T-helper 2 cell (primary cell): ENCODE measurements at regions not wholly inside any gene's neighbourhood (a gene's known extent, or its start where the extent isn't known, plus 50 kb on each side); places are given as distances from the start of the nearest gene placed in this dataset.

Source experiments
- DNase-seq, 5 experiments: peaks; one replicate each; pipeline versions ENCODE4 v3.0.0 to v3.0.0-alpha.2; 2012 to 2022

DNA sequence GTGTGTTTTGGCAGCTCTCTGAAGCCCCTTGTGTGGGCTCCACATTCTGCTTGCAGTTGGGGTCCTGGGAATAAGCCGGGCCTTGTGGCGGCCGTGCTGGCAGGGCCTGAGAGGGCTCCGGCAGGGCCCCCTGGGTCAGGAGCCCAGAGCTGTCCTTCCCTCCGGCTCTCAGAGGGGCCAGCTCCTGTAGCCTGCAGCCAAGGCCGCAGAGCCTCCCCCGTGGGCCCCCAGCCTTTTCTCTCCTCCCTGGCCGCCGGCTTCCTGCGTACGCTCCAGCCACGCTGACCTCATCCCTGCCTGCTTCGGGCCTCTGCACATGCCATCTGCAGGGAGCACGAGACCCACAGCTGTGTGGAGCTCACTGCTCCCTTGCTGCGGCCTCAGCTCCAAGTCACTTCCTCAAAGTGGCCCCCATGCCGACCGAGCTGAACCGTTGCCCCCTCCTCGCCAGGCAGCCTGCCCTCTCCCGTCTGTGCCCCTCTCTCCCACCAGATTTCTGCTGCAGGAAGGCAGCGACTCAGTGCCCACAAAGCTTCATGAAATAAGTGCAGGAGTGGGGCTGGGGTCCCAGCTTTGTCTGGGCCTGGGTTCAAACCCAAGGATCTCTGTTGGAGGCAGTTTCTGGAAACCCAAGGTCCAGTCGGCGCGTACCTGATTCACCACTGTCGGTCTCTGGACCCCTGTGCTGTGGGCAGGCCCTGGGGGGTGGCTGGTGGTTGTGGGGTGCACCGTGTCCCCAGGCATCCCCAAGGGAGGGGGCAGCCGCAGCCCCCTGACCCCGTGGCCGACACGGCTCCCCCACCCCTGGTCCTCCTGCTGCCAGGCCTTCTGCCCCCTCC, 57.1 kb upstream of the NKX1-1 start:
- DNase-seq: no peak

DNA sequence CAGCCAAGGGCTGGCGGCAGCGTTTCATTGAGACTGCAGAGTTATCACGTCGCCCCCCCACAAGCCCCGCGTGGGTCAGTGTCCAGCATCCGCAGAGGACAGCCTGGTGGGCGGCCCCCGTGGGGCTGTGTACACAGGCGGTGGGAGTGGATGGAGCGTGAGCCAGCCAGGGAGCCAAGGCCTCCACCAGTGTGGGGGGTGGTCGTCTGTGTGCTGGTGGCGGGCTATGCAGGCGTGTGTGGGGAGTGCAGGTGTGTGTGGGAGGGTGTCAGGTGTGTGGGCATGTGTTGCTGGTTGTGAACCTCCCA, 56.5 kb upstream of the NKX1-1 start:
- DNase-seq: no peak

DNA sequence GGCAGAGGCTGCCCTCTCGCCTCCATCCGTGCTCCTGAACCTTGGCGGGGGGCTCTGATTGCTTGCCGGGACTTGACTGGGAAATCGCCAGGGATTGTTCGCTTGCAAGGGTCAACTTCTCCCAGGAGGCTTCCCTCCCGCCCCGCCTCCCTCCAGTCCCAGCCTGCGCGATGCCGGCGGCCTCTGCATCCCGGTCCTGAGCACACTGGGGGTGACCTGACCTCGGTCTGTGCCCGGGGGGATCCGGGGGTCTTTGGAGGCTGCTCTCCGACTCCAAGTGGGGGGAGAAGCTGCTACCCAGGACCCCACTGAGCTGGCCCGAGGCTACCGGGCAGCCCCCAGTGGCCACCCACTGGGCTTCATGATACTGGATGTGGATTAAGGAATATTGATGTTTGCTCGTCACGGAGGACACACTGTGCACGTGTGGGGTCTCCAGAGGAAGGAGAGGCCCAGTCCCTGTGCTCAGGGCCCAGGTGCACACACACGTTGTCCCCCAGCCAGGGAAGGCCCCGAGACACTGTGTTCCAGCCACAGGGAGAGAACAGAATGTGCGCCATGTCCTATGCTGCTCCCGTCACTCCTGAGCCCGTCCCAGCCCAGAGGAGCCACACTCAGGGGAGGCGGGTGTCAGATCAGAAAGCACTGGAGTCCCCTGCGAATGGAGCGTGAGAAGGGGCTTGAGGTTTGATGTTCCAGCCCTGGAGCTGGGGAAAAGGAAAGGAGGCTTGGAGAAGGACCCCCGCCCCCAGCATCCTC, 55.9 kb upstream of the NKX1-1 start:
- DNase-seq: no peak

DNA sequence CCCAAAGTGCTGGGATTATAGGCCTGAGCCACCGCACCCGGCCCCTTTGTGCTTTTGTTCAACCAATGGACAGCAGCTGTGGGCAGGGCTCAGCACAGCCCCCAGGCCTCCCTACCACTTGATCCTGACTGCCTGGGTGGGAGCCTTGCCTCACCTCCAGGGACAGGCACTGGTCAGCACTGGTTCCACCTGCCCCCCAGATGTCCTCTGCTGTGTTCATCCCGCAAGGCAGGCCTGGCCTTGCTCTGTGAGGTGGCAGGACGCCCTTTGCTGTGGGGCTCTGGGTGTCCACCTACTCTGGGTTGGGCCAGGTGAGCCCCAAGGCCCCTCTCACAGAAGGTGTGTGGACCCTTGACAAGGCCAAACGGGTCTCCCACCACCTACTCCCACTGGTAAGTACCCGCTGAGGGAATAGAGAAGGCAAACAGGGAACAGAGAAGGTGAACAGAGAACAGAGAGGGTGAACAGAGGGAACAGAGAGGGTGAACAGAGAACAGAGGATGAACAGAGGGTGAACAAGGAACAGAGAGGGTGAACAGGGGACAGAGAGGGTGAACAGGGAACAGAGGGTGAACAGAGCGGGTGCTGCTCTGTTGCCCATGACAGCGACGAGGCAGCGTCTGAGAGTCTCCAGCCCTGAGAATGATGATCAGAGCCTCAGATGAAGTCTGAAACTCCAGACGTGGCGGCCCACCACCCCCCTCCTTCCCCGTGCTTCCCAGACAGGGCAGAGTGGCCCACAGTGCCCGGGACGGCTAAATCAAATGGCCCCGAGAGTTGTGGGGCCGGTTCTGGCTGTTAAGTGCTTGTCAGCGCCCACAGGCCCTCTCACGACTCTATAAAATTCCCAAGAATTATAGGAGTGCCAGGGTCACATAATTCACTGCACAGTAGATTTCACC, 55.0 kb upstream of the NKX1-1 start:
- no peak for DNase-seq

DNA sequence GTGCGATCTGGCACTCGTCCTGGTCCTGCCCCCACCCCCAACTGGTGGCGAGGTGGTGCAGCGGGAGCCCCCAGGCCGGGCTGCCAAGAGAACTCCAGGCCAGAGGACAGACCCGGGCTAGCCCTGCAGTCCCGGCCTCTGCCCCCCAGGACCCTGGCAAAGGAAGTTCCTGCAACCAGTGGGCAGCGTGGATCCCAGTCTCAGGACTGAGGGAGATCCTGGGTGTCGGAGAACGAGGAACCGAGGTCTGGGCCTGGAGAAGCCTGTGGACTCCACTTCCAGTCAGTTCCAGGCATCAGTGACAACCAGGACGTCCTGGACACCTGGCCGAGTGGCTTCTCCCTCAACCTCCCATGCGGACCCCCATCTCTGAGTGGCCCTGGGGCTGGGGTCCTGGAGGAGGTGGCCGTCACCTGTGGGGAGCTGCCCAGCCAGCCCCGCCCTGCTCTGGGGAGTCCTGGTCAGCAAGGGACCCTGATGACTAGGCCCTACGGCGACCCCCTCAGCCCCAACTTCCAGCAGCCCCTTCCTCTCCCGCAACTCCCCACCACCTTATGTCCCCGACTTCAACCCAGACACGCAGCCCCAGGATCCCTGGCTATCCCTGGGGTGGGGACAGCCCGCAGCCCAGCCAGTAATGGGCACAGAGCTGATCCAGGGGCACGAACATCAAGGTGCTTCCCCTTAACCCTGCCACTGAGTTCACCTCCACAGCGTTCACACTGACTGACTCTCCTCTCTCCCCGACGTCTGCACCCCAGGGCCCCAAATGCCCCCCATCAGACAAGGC, 53.7 kb upstream of the NKX1-1 start:
- DNase-seq: no peak

DNA sequence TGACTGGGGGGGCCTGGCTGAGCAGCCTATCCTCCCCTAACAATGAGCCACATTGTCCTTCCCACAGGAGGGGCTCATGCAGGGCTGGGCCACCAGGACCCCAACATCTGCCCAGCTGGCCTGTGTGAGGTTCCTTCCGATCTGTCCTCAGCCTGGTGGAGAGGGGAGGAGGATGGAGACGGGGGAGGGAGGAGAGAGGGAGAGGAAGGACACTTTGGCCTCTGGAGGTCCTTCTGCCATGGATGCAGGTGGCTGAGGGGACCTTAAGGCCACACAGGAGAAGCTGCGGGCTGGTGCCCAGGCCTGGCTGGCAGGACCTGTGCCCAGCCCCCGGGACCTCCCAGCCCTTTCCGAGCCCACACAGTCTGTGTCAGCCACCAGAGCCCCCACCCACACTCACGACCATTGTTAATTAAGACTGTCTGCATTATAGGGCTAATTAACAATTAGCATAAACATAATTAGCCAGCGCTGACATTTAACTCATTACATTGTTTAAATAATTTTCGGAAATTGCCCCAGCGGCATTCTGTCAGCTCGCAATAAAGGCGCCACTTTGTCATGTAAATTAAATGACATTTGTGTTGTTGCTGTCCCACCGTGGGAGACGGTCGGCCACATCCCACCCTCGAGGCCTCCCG, 53.0 kb upstream of the NKX1-1 start:
- no peak for DNase-seq

DNA sequence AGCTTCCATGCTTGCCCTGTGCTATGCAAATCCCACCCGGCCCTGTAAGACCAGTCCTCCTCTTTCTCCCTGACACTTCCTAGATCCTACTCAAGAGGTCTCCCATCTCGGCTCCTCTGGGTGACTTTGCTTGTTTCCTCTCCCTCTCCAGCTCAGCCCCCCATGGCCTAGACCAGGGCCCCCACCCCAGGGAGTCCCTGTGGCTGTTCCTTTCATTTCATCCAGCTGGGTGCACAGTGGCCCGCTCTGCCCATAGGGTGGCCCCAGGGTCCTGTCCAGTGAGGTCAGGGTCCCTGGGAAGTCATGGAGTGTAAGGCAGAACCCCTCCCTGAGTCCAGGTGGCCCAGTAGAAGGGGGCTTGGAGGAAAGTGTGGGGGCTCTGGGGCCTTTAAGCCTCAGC, 52.3 kb upstream of the NKX1-1 start:
- no peak for DNase-seq
